H9 (cell line): ENCODE measurements at regions not wholly inside any gene's neighbourhood (a gene's known extent, or its start where the extent isn't known, plus 50 kb on each side); places are given as distances from the start of the nearest gene placed in this dataset.

Source experiments
- DNase-seq: peaks from one replicate; pipeline ENCODE4 v3.0.0-alpha.2; 2017
- H2AFZ ChIP-seq: one replicate; pipeline ENCODE4 v1.6.1; 2013; ENCODE audit warnings: mild to moderate bottlenecking, low read length, control low read depth, moderate library complexity
- H2AK5ac ChIP-seq: 2 replicates; pipeline ENCODE4 v1.6.1; 2013; ENCODE audit warnings: low read length, control low read depth, mixed read lengths; ENCODE audit not compliant: insufficient read length
- H2BK120ac ChIP-seq: one replicate; pipeline ENCODE4 v1.6.1; 2013; ENCODE audit warnings: low read depth, mild to moderate bottlenecking, low read length, control low read depth, inconsistent platforms; ENCODE audit not compliant: poor library complexity, severe bottlenecking
- H2BK12ac ChIP-seq: 2 replicates; pipeline ENCODE4 v1.6.1; 2013; ENCODE audit warnings: low read length, control low read depth, mixed read lengths, low read depth; ENCODE audit not compliant: insufficient read length
- H2BK15ac ChIP-seq: 2 replicates; pipeline ENCODE4 v1.6.1; 2013; ENCODE audit warnings: low read depth, low read length, control low read depth
- H2BK20ac ChIP-seq: one replicate; pipeline ENCODE4 v1.6.1; 2013; ENCODE audit warnings: low read depth, mild to moderate bottlenecking, low read length, control low read depth, inconsistent platforms; ENCODE audit not compliant: poor library complexity, severe bottlenecking
- H2BK5ac ChIP-seq: 2 replicates; pipeline ENCODE4 v1.6.1; 2013; ENCODE audit warnings: low read length, control low read depth, mixed read lengths; ENCODE audit not compliant: insufficient read length
- H3K14ac ChIP-seq: 2 replicates; pipeline ENCODE4 v1.6.1; 2013; ENCODE audit warnings: low read length, control low read depth; ENCODE audit not compliant: insufficient read depth
- H3K18ac ChIP-seq: 2 replicates; pipeline ENCODE4 v1.6.1; 2013; ENCODE audit warnings: low read depth, mild to moderate bottlenecking, mixed read lengths, low read length, control low read depth; ENCODE audit not compliant: insufficient read length
- H3K23ac ChIP-seq: 2 replicates; pipeline ENCODE4 v1.6.1; 2013; ENCODE audit warnings: low read length, control low read depth, mixed read lengths, low read depth; ENCODE audit not compliant: insufficient read length
- H3K23me2 ChIP-seq: 2 replicates; pipeline ENCODE4 v1.6.1; 2013; ENCODE audit warnings: low read depth, mild to moderate bottlenecking, mixed read lengths, low read length, control low read depth; ENCODE audit not compliant: insufficient read length, poor library complexity, severe bottlenecking
- H3K27ac ChIP-seq: 2 replicates; pipeline ENCODE4 v1.5.1; 2013; ENCODE audit warnings: low read length, control low read depth, mixed read lengths, low read depth; ENCODE audit not compliant: insufficient read length
- H3K27me3 ChIP-seq: 2 replicates; pipeline ENCODE4 v1.6.1; 2013; ENCODE audit warnings: low read length, control low read depth, inconsistent platforms; ENCODE audit not compliant: insufficient read depth
- H3K4ac ChIP-seq: 2 replicates; pipeline ENCODE4 v1.6.1; 2013; ENCODE audit warnings: low read depth, mild to moderate bottlenecking, control low read depth, inconsistent platforms, low read length, moderate library complexity
- H3K4me1 ChIP-seq: 2 replicates; pipeline ENCODE4 v1.6.1; 2013; ENCODE audit warnings: low read length, control low read depth, inconsistent platforms; ENCODE audit not compliant: insufficient read depth
- H3K4me2 ChIP-seq: 2 replicates; pipeline ENCODE4 v1.6.1; 2013; ENCODE audit warnings: low read length, control low read depth, mixed read lengths; ENCODE audit not compliant: insufficient read length, insufficient read depth
- H3K56ac ChIP-seq: 2 replicates; pipeline ENCODE4 v1.6.1; 2013; ENCODE audit warnings: low read depth, mild to moderate bottlenecking, mixed read lengths, low read length, control low read depth; ENCODE audit not compliant: insufficient read length
- H3K79me1 ChIP-seq: 2 replicates; pipeline ENCODE4 v1.6.1; 2013; ENCODE audit warnings: low read depth, mild to moderate bottlenecking, moderate library complexity, low read length, control low read depth, inconsistent platforms; ENCODE audit not compliant: insufficient read depth, poor library complexity, severe bottlenecking
- H3K79me2 ChIP-seq: 2 replicates; pipeline ENCODE4 v1.6.1; 2013; ENCODE audit warnings: low read length, control low read depth, inconsistent platforms; ENCODE audit not compliant: insufficient read depth
- H3K9ac ChIP-seq: 2 replicates; pipeline ENCODE4 v1.6.1; 2013; ENCODE audit warnings: low read length, control low read depth, mixed read lengths; ENCODE audit not compliant: insufficient read length; ENCODE audit errors: extremely low read depth
- H3K9me3 ChIP-seq: one replicate; pipeline ENCODE4 v1.6.1; 2013; ENCODE audit warnings: low read depth, low read length, inconsistent platforms; ENCODE audit not compliant: control insufficient read depth
- H3T11ph ChIP-seq: one replicate; pipeline ENCODE4 v1.6.1; 2013; ENCODE audit warnings: mild to moderate bottlenecking, low read length, control low read depth, inconsistent platforms
- H4K20me1 ChIP-seq: one replicate; pipeline ENCODE4 v1.6.1; 2013; ENCODE audit not compliant: control insufficient read depth, insufficient read length, insufficient read depth
- H4K5ac ChIP-seq: 2 replicates; pipeline ENCODE4 v1.6.1; 2013; ENCODE audit warnings: low read depth, mild to moderate bottlenecking, mixed read lengths, low read length, control low read depth; ENCODE audit not compliant: insufficient read length
- H4K8ac ChIP-seq: replicated peaks from 2 replicates; pipeline ENCODE4 v1.6.1; 2013; ENCODE audit warnings: low read length, control low read depth, mixed read lengths, low read depth; ENCODE audit not compliant: insufficient read length
- H4K91ac ChIP-seq: 2 replicates; pipeline ENCODE4 v1.6.1; 2013; ENCODE audit warnings: low read depth, mild to moderate bottlenecking, moderate library complexity, mixed read lengths, low read length, control low read depth; ENCODE audit not compliant: insufficient read length
- H3K27ac Mint-ChIP-seq, 3 experiments: 2 replicates in 2 of 3; 3 replicates in 1 of 3; pipeline ENCODE4 v1.8.0; 2020 to 2021; ENCODE audit warnings: mixed read lengths in 3 of 3, mild to moderate bottlenecking in 1 of 3, moderate library complexity in 1 of 3
- H3K27me3 Mint-ChIP-seq: 2 replicates; pipeline ENCODE4 v1.8.0; 2021; ENCODE audit warnings: low read depth, mild to moderate bottlenecking, moderate library complexity, mixed read lengths
- H3K36me3 Mint-ChIP-seq, 3 experiments: 2 replicates in 2 of 3; 3 replicates in 1 of 3; pipeline ENCODE4 v1.8.0; 2020 to 2021; ENCODE audit warnings: low read depth in 3 of 3, mixed read lengths in 3 of 3; ENCODE audit not compliant: insufficient read depth in 1 of 3
- H3K4me1 Mint-ChIP-seq, 2 experiments: 2 replicates each; pipeline ENCODE4 v1.8.0; 2020; ENCODE audit warnings: mixed read lengths in 2 of 2
- H3K4me3 Mint-ChIP-seq, 2 experiments: 2 replicates in 1 of 2; 3 replicates in 1 of 2; pipeline ENCODE4 v1.8.0; 2020 to 2021; ENCODE audit warnings: mild to moderate bottlenecking in 2 of 2, mixed read lengths in 2 of 2, moderate library complexity in 1 of 2
- H3K9me3 Mint-ChIP-seq, 2 experiments: 2 replicates in 1 of 2; 3 replicates in 1 of 2; pipeline ENCODE4 v1.8.0; 2020; ENCODE audit warnings: mild to moderate bottlenecking in 2 of 2, mixed read lengths in 2 of 2, moderate library complexity in 1 of 2
- CTCF ChIP-seq: fragments of 200-600 bp; sonication (generic); conservative IDR thresholded peaks from 3 replicates; pipeline ENCODE4 v1.8.0; 2021; ENCODE audit warnings: antibody characterized with exemption, mild to moderate bottlenecking
- WGBS: extraction: QIAGEN DNeasy Blood & Tissue Kit; methylation state at CpG from one replicate; pipeline ENCODE4 v1.1.7; 2013; ENCODE audit warnings: missing lambda C conversion rate, low lambda C conversion rate, mixed read lengths; ENCODE audit not compliant: insufficient read length; ENCODE audit errors: extremely low coverage; 5-methylcytosine and 5-hydroxymethylcytosine counted together

GRCh38 chr2:128384956-128385355, 66.3 kb upstream of the HS6ST1 start:
- no peak overlapping the region for H2BK20ac ChIP-seq
- H2AFZ ChIP-seq, result no peak overlapping the region
- no peaks in the 10 kb centered on the region for H3K9me3 Mint-ChIP-seq
- H2BK15ac ChIP-seq, result no peak overlapping the region
- H3K14ac ChIP-seq, result no peak overlapping the region
- no peak for TF ChIP-seq CTCF
- no peak overlapping the region for H3K27ac ChIP-seq
- no peak overlapping the region for H2BK5ac ChIP-seq
- H3K27ac Mint-ChIP-seq, result no peak overlapping the region
- H3K9me3 ChIP-seq, result no peaks in the 10 kb centered on the region
- H2BK120ac ChIP-seq, result no peak overlapping the region
- H3K4me2 ChIP-seq, result no peak overlapping the region
- no peak overlapping the region for H2AK5ac ChIP-seq
- no peak overlapping the region for H3K9ac ChIP-seq
- no peak overlapping the region for H4K91ac ChIP-seq
- peak; percentile 15 for DNase-seq
- H3K79me2 ChIP-seq, result no peaks in the 10 kb centered on the region
- WGBS, result no CpG with 5 or more reads among the region's 10 CpGs
- H2BK12ac ChIP-seq, result no peak overlapping the region
- H3K79me1 ChIP-seq, result no peaks in the 10 kb centered on the region
- H4K8ac ChIP-seq, result no peak overlapping the region
- no peak overlapping the region for H3K56ac ChIP-seq
- no peak overlapping the region for H3K18ac ChIP-seq
- H3K4me3 Mint-ChIP-seq, result no peak overlapping the region
- H3K27me3 ChIP-seq, result no peaks in the 10 kb centered on the region
- no peak overlapping the region for H3T11ph ChIP-seq
- peaks cover 29 to 35% of the 10 kb centered on the region in 2 experiments for H3K4me1 Mint-ChIP-seq
- H3K36me3 Mint-ChIP-seq, result no peaks in the 10 kb centered on the region
- no peaks in the 10 kb centered on the region; the same call in 1 of the 2 replicates for H3K27me3 Mint-ChIP-seq
- H3K23ac ChIP-seq, result no peak overlapping the region
- no peak overlapping the region for H4K5ac ChIP-seq
- no peak overlapping the region for H3K4ac ChIP-seq
- no peaks in the 10 kb centered on the region; the same call in 1 of the 2 replicates for H3K4me1 ChIP-seq
- H3K23me2 ChIP-seq, result no peaks in the 10 kb centered on the region
- H4K20me1 ChIP-seq, result peaks cover 4% of the 10 kb centered on the region
